ENCODE measurements at regions not wholly inside any gene's neighbourhood (a gene's known extent, or its start where the extent isn't known, plus 50 kb on each side); places are given as distances from the start of the nearest gene placed in this dataset.
A peak's percentile ranks its signal among the peaks of the same experiment; 100 is the strongest.
"Not testable (repeated sequence)": the region's sequence is repeated elsewhere in the genome, so short reads cannot be mapped to it uniquely, and the experiment has no call there.

GRCh38 chr7:42730586-42730985, 181.3 kb downstream of the C7orf25 start:
- DNase-seq (ENCODE audit: low spot score) = no peak
- no peak for ATAC-seq
- intact Hi-C loops (cut with DNase I) = no loop called here

GRCh38 chr7:42729053-42729765, 182.7 kb downstream of the C7orf25 start:
- ATAC-seq (no peak), DNase-seq (ENCODE audit: low spot score) (no peak)
- intact Hi-C loops (cut with DNase I) = no loop called here

GRCh38 chr7:42727451-42727850, 184.4 kb downstream of the C7orf25 start:
- ATAC-seq = no peak
- DNase-seq (ENCODE audit: low spot score) = no peak
- intact Hi-C loops (cut with DNase I) = no loop called here

- ATAC-seq (peak; percentile 48), DNase-seq (ENCODE audit: low spot score) (no peak)
- intact Hi-C loops (cut with DNase I) = no loop called here
Measured at GRCh38 chr7:42726066-42726785, 185.6 kb downstream of the C7orf25 start.

GRCh38 chr7:42722716-42723115, 189.2 kb downstream of the C7orf25 start:
- intact Hi-C loops (cut with DNase I) = no loop called here
- ATAC-seq (no peak), DNase-seq (ENCODE audit: low spot score) (no peak)

GRCh38 chr7:42722198-42722597, 189.7 kb downstream of the C7orf25 start:
- intact Hi-C loops (cut with DNase I) = no loop called here
- no peak for DNase-seq (ENCODE audit: low spot score)
- no peak for ATAC-seq

- no peak for DNase-seq (ENCODE audit: low spot score)
- intact Hi-C loops (cut with DNase I) = no loop called here
- no peak for ATAC-seq
Measured at GRCh38 chr7:42720991-42721796, 190.7 kb downstream of the C7orf25 start.

GRCh38 chr7:42720012-42720411, 191.9 kb downstream of the C7orf25 start:
- intact Hi-C loops (cut with DNase I) = no loop called here
- DNase-seq (ENCODE audit: low spot score) = no peak
- ATAC-seq = no peak

- ATAC-seq; DNase-seq (ENCODE audit: low spot score); intact Hi-C loops (cut with DNase I): not testable (repeated sequence)
Measured at GRCh38 chr7:42718466-42718865, 193.4 kb downstream of the C7orf25 start.

GRCh38 chr7:42714356-42714755, 197.5 kb downstream of the C7orf25 start:
- ATAC-seq = no peak
- no peak for DNase-seq (ENCODE audit: low spot score)
- intact Hi-C loops (cut with DNase I) = no loop called here

- ATAC-seq (no peak), DNase-seq (ENCODE audit: low spot score) (no peak)
- intact Hi-C loops (cut with DNase I) = no loop called here
Measured at GRCh38 chr7:42709284-42709683, 202.6 kb downstream of the C7orf25 start.

- intact Hi-C loops (cut with DNase I) = no loop called here
- ATAC-seq = no peak
Measured at GRCh38 chr7:42704710-42705109, 207.2 kb downstream of the C7orf25 start.

GRCh38 chr7:42702647-42703046, 209.2 kb downstream of the C7orf25 start:
- intact Hi-C loops (cut with DNase I) = no loop called here
- DNase-seq (ENCODE audit: low spot score) = no peak
- ATAC-seq = no peak

More at GRCh38 chr7:42704710-42705109, 207.2 kb downstream of the C7orf25 start:
- no peak for DNase-seq (ENCODE audit: low spot score)

- intact Hi-C loops (cut with DNase I) = no loop called here
- no peak for DNase-seq (ENCODE audit: low spot score)
- peak; percentile 66 for ATAC-seq
Measured at GRCh38 chr7:42700406-42701327, 211.2 kb downstream of the C7orf25 start.

GRCh38 chr7:42699380-42700178, 212.3 kb downstream of the C7orf25 start:
- intact Hi-C loops (cut with DNase I) = no loop called here
- DNase-seq (ENCODE audit: low spot score) (no peak), ATAC-seq (no peak)

GRCh38 chr7:42698600-42699374, 213.1 kb downstream of the C7orf25 start:
- ATAC-seq (no peak), DNase-seq (ENCODE audit: low spot score) (no peak)
- intact Hi-C loops (cut with DNase I) = no loop called here

GRCh38 chr7:42694894-42695507, 216.9 kb downstream of the C7orf25 start:
- no peak for ATAC-seq
- intact Hi-C loops (cut with DNase I) = no loop called here
- DNase-seq (ENCODE audit: low spot score) = no peak

Measured in sciatic nerve (tissue), 2 donors.